22Rv1 (cell line): ENCODE measurements at regions not wholly inside any gene's neighbourhood (a gene's known extent, or its start where the extent isn't known, plus 50 kb on each side); places are given as distances from the start of the nearest gene placed in this dataset.

Source experiments
- ZFX ChIP-seq: fragments of 450-650 bp; IDR thresholded peaks from 2 replicates; pipeline ENCODE4 v1.6.1; 2017; ENCODE audit warnings: antibody characterized with exemption, borderline replicate concordance
- TF ChIP-seq, protein P1 (sequence below): fragments of 450-650 bp; IDR thresholded peaks from 2 replicates; pipeline ENCODE4 v1.5.1; 2017; ENCODE audit warnings: mild to moderate bottlenecking

DNA sequence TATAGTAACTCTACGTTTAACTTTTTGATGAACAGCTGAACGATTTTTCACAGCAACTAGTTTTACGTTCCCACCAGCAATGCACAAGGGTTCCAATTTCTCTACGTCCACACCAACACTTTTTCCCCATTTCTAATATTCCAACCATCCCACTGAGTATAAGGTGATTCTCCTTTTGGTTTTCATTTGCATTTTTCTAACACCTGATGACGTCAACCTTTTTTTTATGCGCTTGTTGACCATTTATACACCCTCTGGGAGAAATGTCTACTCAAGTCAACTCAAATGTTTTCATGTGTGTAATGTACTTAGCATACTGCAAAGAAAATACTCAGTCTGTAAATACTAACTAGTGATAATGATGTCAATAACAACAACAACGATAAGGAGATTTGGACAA, 177.2 kb upstream of the TENM3 start:
- TF ChIP-seq, protein P1, sequence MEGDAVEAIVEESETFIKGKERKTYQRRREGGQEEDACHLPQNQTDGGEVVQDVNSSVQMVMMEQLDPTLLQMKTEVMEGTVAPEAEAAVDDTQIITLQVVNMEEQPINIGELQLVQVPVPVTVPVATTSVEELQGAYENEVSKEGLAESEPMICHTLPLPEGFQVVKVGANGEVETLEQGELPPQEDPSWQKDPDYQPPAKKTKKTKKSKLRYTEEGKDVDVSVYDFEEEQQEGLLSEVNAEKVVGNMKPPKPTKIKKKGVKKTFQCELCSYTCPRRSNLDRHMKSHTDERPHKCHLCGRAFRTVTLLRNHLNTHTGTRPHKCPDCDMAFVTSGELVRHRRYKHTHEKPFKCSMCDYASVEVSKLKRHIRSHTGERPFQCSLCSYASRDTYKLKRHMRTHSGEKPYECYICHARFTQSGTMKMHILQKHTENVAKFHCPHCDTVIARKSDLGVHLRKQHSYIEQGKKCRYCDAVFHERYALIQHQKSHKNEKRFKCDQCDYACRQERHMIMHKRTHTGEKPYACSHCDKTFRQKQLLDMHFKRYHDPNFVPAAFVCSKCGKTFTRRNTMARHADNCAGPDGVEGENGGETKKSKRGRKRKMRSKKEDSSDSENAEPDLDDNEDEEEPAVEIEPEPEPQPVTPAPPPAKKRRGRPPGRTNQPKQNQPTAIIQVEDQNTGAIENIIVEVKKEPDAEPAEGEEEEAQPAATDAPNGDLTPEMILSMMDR: no peak
- no peak for TF ChIP-seq ZFX
